ENCODE measurements at regions not wholly inside any gene's neighbourhood (a gene's known extent, or its start where the extent isn't known, plus 50 kb on each side); places are given as distances from the start of the nearest gene placed in this dataset.
"Not testable (repeated sequence)": the region's sequence is repeated elsewhere in the genome, so short reads cannot be mapped to it uniquely, and the experiment has no call there.

DNA sequence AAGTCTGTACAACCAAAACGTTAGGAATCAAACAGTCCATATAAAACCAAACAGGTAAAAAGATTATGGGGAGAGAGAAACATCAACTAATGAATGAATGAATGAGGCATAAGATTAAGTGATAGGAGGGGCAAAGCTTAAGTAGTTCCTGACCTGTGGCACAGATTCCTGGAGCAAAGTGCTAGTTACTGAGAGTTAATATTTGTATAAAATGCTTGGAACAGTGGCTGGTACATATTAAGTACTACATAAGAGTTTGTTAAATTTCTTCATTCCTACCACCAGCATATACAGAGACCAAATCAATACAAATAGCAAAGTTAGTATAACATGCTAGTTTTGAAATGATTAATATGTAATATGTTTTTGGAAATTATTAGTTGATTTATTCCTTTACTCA, 363.7 kb downstream of the ADAM29 start:
- no peak for DNase-seq

DNA sequence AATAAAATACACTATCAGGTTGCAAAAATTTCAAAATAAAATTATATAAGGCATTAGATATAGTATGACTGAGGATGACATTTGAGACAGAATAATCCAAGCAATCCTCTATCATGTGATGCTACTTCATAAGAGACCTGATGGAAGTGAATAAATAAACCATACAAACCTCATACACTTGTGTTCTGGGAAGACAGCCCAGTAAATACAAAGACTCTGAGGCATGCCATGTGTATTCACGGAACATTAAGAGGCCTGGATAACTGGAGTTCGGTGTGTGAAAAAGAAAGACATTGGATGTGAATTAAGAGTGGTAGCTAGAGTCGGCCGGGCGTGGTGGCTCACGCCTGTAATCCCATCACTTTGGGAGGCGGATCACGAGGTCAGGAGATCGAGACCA, 364.2 kb downstream of the ADAM29 start:
- no peak for DNase-seq

DNA sequence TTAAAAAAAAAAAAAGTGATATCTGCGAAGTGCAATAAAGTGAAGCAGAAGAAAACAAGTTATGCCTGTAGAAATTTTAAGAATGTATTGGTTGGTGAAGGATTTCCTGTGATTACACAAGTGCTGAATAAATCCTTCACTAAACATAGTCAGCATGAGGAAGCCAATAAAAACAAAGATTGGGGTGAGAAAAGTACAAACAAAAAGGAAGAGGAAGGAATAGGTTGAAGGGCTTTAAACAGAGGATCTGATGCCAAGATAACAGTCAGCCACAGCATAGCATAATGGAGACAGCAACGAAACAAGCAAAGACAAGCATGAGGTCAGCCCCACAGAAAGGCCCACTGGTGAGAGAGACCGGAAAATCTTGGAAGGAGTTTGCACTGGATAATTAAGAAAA, 372.2 kb downstream of the ADAM29 start:
- DNase-seq = no peak

DNA sequence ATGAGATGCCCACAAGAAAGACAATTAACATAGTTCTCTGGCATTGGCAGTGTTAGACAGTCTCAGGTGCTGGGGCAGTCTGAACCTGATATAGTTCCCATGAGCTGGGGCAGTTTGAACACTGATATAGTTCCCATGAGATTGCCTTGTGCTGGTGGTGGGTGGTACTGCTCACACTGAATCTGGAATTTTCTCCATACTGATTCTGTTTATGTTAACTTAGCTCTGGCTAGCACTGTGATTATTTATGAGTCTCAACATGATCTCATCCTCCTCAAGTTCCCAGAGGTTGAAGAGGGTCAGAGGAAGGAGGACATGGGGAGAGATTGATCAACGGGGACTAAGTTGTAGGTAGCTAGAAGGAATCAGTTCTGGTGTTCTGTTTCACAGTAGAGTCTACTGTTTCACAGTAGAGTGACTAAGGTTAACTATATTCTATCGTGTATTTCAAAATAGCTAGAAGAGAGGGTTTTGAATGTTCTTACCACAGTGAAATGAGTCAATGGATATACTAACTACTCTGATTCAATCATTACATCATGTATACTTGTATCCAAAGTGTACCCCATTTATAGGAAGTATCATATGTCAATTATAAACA, 379.9 kb downstream of the ADAM29 start:
- no peak for DNase-seq

DNA sequence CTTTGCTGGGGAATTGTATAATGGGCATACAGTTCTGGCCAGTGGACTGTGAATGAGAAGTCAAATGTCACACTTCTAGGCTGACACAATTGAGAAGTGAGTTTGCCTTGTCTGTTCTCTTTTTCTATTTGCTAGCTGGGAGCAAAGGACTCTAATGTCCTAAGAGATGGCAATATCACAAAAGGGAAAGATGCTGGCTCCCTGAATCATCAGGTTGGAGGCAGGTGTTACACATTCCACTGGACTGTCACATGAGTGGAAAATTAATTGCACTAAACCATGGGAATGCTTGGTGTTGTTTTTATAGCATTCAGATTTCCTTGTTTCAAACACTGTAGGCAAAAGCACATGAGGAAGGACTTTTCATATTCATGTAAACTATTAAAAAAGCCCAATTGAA, 388.3 kb downstream of the ADAM29 start:
- DNase-seq = no peak

DNA sequence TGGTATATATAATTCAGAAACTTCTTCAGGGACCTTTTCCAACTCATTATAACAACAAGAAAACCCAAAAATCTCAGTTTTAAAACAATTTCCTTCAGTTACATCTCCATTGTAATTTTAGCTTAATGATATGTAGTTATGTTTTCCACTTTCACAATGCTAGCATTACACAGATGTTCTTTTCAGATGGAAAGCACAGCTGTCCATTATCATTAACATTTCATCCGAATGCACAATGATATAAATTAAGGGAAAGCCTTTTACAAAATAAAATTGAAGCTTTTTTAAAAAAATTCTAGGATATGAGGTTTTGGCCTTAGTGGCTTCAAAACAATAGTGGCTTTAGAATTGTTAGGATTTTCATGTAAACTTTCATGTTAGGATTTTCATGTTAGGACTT, 389.2 kb downstream of the ADAM29 start:
- DNase-seq = no peak

DNA sequence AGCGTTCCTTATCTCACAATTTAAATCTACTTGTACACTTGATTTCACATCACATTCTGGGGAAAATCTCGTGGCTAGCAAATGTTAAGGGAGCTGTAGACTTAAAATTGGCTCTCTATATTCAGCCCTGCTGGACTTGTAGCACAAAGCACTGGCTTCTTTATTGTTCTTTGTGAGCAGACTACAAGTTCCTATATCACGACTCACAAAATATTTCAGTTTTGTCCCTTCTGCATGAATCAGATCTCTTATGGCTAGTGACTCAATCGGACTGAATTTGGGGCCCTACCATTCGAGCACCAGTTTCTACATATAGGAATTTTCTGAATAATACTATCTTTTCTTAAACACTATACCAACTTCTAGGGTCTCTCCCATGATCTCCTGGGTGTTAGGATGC, 390.1 kb downstream of the ADAM29 start:
- no peak for DNase-seq

DNA sequence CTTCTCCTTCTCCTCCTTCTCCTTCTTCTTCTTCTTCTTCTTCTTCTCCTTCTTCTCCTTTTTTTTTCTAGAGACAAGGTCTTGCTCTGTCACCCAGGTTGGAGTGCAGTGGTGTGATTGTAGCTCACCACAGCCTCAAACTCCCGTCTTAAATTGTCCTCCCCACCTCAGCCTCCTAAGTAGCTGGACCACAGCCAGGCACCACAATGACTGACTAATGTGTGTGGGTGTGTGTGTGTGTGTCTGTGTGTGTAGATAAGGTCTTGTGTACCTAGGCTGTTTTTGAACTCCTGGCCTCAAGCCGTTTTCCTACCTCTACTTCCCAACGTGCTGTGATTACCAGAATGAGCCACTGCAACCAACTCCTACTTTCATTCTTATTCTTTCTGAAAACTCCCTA, 390.9 kb downstream of the ADAM29 start:
- DNase-seq = no peak

DNA sequence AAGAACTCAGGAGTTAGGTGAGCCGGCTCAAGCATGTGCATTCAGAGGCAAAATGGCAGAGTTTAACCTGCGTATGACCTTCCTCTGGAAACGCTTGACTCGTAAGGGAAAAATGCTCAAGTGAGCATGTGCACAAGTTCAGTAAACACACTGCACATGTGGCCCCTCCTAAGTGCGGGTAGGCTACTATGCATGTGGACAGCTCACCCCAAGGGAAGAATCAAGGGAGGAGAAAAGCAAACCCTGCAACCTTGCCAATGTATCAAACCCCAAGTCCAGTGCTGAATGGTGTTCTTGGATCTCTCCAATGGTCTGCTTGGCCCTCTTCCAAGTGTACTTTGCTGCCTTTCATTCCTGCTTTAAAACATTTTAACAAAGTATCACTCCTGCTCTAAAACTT, 407.1 kb downstream of the ADAM29 start:
- DNase-seq = no peak

DNA sequence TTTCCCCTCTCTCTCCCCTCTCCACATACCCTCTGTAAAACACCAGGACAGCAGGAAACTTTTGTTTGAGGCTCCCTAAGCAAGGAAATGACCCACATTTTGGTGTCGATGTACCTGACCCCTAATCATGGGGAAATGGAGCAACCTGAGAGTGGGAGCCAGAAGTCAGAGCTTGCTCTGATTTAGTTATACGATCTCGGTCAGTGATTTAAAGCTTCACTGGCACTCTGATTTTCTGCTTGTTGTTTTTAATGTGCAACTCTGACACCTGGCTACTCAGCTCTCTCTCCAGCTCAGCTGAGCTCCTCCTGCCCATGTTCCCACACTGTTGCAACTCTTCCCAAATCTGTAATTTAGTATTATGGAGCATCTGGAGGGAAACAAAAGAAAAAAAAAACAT, 408.6 kb downstream of the ADAM29 start:
- no peak for DNase-seq

DNA sequence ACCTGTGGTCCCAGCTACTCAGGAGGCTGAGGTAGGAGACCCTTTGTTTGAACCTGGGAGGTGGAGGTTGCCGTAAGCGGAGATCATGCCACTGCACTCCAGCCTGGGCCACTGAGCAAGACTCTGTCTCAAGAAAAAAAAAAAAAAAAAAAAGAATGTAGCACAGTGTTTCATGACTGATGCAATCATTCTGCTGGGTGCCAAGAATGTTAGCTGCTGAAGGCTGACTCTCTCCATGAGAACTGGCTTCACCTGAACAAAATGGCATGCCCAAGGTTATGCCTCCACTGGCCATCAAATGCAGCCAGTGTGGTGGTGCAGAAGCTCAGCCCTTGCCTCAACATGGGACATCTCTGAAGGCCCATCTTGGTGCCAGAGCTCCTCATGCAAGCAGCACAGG, 412.1 kb downstream of the ADAM29 start:
- no peak for DNase-seq

DNA sequence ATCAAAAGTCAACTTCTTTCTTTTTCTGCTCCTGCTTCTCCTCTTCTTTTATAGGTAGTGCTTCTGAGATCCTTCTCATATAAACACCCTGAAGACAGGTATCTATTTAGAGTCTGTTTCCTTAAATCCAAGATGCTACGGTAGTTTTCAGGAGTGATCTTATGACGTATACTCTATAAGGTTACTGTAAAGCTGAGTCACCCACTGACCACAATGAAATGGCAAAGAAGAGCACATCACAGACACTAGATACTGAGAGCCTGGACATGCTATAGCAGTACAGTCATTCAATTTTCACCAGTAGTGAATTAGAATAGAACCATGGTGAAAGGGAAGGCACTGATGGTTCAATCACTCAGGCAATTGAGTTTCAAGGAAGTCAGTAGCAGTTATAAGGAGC, 412.5 kb downstream of the ADAM29 start:
- no peak for DNase-seq

DNA sequence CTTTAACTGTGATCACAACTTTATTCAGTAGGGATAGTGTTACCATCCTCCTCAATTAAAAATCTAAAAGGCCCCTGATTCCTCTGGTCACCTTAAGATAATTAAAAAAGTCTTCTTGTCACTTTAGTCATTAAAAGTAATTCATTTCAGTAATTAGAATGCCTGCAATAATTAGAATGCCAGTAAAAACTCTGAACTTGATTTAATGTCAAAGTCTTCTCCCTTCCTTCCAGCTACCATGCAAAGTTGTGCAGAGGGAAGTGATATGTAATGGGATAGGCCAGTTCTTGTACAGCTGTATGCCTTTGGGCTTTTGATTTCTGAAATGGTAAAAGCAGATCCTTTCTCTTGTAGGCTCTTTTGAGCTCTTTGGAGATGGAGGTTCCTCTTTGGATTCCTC, 417.2 kb downstream of the ADAM29 start:
- no peak for DNase-seq

DNA sequence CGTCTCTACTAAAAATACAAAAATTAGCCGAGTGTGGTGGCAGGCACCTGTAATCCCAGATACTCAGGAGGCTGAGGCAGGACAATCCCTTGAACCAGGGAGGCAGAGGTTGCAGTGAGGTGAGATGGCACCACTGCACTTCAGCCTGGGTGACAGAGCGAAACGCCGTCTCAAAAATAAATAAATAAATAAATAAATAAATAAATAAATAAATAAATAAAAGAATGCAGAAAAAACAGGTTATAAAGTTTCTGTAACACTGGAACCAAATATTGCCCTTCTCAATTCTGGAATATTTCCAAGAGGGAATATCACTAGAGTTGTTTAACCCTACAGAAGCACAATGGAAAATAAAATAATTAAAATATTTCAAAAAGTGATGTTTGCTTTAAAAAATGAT, 418.4 kb downstream of the ADAM29 start:
- not testable (repeated sequence) for DNase-seq

DNA sequence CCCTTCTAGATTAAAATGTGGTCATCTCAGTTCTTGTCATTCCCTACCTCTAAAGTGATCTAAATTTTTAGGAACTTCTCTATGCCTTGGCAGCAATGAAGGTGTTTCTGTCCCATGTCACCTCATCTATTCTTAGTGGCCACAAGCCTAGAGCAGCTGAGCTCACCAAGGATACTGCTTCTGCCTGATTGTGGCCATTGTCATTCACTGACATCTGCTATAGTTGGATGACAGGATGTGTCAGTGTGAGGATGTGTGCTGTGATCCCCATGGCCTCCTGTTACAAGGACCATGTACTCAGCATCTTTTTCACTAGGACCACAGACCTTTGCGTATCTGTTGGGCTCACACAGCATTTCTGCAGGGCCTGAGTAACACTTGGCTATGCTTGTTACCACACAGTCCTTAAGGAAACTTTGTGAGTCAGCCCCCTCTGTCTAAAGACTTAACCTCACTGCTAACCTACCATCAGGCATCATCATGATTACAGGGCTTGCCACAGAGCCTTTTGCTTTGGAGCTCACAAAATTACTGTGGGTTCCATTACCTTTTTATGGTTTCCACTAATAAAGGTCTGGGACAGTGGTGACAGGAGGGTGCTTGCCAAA, 421.0 kb downstream of the ADAM29 start:
- DNase-seq = no peak

DNA sequence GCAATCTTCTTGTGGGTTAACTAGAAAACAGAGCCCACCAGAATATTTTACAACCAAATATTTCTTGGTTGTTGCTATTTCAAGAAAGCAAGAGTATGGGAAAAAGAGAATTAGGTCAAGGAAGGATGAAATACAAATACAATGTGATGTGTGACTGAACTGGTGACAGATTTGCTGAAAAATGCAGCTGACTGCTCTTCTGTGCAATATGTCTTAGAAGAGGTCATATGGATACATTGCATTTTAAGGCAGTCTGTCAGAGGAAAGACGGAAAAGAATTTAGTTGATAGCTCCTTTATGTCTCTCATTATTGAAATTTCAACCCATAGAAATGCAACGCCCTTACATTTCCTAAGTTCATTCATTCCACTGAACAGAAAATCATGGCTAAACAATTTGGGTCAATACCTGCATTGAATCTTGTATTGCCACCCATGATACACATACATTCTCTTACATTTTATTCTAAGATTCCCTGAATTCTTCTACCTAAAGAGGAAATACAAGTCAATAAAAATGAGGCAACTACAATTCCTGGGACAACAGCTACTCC, 423.1 kb downstream of the ADAM29 start:
- DNase-seq = no peak

DNA sequence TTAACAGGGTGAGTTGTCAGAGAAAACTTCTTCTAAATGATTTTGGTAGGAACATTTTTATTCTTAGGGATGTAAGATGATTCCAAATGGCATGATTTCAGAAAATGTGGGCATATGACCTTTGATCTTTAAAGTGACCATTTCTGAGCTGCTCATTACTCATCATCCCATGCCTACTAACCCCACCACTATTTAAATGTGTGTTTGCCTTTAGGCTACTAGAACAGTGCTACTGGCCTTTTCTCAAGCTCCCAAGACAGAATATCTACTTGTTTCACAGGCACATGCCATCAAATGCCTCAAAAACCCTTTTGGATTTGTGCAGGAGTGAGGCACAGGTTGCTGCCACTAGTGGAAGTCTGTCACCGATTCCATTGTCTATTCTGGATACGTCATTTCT, 428.2 kb downstream of the ADAM29 start:
- DNase-seq = no peak

DNA sequence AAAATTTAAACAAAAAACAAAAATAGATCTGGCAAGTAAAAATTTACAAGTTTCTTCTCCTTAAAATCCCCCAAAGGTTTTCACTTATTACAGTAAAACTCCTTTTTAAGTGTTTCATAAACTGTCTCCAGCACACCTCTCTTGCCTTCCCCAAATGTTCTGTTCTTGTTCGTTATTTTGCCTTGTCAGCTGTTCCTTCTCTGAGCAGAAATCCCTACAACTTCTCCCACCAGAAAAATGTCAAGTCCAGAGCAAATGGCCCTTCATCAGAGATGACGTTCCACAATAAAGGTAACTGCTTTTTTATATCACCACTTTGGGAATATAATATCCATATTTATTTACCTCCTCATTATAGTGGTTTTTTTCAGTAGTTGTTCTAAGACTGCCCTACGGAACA, 432.1 kb downstream of the ADAM29 start:
- no peak for DNase-seq

DNA sequence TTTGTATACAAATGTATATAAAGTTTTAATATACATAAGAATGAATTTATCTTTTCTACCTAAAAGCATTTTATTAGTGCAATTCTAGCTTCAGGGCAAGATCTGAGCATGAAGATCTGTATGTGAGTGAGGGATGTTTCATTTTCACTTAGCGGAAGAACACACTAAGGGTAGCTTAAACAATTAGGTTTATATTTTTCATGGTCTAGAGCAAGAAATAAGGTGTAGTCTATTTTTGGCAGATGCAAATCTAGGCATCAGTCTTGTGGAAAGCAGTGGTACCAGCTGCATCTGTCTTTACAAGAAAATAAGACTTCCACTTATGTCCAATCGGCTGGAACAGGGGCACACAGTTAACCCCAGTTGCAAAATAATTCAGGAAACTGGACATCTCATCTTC, 433.3 kb downstream of the ADAM29 start:
- no peak for DNase-seq

DNA sequence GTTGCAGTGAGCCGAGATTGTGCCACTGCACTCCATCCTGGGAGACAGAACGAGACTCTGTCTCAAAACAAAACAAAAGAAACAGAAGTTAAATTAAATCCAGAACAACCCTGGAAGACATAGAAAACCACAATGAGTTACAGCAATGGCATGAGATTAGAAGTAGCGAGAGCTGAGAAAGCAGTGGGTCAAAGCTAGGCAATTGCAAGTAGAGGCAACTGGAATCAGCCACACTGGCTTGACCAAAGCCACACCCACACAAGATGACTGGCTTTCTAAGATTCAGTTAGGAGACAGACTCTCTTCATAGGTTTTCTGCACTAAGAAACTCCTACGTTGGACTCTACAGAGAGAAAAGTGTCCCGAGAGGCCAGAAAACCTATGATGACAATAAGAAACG, 443.0 kb downstream of the GPM6A start:
- no peak for DNase-seq

DNA sequence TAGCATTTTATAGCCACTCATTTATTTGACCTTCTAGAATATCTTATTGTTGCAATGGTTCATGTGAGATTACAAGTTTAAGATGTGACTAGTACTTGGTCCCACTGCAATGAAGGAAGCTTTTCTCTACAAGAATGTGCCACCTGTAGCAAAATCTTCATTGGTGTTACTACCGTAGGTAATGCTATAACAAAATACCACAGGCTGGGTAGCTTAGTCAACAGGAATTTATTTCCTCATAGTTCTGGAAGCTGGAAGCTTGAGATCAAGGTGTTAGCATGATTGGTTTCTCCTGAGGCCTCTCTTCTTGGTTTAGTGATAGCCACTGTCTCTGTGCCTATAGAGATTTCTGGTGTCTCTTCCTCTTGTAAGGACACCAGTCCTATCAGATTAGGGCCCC, 441.0 kb downstream of the GPM6A start:
- no peak for DNase-seq

DNA sequence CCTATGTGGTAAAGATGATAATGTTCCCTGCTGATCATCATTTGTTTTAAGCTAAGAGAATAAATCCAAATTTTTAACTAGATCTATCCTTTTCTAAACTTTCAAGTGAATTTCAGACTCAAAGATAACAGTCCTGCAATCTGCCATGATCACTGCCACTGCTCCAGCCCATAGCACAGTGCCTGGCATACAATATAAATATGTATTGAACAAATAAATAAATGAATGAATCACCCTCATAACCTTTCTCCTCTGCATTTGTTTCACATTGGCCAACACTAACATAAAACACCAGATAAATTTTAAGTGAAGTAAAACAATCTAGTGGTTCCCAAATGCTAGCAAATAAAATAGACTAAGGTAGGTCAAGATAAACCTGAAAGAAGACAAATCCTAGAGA, 439.0 kb downstream of the GPM6A start:
- no peak for DNase-seq

DNA sequence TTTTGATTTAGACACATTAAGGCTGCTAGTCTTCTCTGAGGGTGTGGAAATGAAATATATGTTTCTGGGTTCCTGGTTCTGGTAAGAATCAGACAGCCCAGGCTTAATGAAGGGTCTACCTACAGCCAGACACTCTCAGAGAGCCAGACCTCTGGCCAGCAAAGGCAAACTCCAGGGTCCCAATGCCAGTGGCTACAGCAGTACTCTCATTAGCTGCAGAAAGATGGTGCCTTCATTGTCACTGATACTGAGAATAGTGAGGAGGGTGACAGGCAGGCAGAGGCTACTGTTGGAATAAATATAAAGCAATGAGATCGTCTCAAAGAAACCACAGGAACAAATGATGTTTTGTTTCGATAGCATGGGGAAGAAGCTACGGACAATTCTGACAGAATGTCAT, 437.6 kb downstream of the GPM6A start:
- no peak for DNase-seq

DNA sequence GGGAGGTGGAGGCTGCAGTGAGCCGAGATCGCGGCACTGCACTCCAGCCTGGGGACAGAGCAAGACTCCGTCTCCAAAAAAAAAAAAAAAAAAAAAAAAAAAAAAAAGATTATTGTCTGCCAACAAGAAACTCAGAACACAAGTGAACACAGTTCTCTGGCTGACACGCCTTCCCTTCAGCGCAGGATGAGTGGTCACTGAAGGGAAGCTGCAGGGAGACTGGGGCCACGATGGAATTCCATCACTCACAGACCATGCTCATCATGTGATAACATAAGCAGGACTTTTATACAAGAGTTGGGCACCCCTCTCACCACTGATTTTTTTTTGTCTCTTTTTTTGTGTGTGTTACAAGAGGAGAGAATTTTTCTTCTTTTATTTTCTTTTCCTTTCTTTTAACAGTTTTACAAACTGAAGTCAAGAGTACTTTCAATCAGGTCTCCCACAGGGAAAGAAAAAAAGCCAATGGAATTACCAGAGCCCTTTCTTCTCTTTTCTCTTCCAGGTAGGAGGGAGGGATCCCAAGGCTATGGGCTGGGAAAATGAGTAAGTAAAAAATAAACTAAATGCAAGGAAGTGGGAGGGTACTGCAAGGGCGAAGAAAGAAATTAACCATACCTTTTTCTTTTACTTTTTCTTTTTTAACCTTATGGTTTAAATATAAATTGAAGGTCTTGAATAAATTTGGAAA, 435.6 kb downstream of the GPM6A start:
- DNase-seq = no peak
